ENCODE measurements at regions not wholly inside any gene's neighbourhood (a gene's known extent, or its start where the extent isn't known, plus 50 kb on each side); places are given as distances from the start of the nearest gene placed in this dataset.
"Not testable (repeated sequence)": the region's sequence is repeated elsewhere in the genome, so short reads cannot be mapped to it uniquely, and the experiment has no call there.

DNA sequence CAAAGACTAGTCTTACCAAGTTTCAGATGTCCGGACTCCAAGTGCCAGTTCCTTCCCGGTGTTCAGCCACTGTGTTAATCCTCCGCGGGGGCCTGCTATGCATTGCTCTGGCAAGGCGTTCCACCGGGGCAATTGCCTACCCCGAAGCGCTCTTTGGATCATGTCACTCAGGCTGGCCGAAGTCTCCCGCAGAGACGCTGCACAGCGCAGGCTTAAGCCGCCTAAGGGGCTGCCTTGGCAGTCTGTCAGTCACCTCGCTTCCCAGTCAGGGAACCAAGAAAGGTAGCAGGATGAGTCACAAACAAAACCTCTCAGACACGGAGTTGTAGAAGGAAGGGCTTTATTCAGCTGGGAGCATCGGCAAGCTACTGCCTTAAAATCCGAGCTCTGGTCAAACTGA lies 158.1 kb downstream of the PPIAL4G start:
- TF ChIP-seq, protein P1, sequence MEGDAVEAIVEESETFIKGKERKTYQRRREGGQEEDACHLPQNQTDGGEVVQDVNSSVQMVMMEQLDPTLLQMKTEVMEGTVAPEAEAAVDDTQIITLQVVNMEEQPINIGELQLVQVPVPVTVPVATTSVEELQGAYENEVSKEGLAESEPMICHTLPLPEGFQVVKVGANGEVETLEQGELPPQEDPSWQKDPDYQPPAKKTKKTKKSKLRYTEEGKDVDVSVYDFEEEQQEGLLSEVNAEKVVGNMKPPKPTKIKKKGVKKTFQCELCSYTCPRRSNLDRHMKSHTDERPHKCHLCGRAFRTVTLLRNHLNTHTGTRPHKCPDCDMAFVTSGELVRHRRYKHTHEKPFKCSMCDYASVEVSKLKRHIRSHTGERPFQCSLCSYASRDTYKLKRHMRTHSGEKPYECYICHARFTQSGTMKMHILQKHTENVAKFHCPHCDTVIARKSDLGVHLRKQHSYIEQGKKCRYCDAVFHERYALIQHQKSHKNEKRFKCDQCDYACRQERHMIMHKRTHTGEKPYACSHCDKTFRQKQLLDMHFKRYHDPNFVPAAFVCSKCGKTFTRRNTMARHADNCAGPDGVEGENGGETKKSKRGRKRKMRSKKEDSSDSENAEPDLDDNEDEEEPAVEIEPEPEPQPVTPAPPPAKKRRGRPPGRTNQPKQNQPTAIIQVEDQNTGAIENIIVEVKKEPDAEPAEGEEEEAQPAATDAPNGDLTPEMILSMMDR (IDR thresholded peaks at IDR 0.05) = not testable (repeated sequence)
- not testable (repeated sequence) for TF ChIP-seq POLR2A (IDR thresholded peaks at IDR 0.05); POLR2AphosphoS5 (IDR thresholded peaks at IDR 0.05; ENCODE audit: insufficient read depth in 1 of 2, low read depth in 1 of 2)

Measured in vagina (tissue), 2 donors.